GM12873 (cell line): ENCODE measurements at regions not wholly inside any gene's neighbourhood (a gene's known extent, or its start where the extent isn't known, plus 50 kb on each side); places are given as distances from the start of the nearest gene placed in this dataset.

Experiments used
- TF ChIP-seq, protein P1 (sequence below): IDR thresholded peaks from 2 replicates; pipeline ENCODE4 v1.5.1; 2012; ENCODE audit warnings: low read depth, mild to moderate bottlenecking, moderate library complexity, low read length, control low read depth; ENCODE audit not compliant: insufficient read depth; ENCODE audit errors: missing control alignments

DNA sequence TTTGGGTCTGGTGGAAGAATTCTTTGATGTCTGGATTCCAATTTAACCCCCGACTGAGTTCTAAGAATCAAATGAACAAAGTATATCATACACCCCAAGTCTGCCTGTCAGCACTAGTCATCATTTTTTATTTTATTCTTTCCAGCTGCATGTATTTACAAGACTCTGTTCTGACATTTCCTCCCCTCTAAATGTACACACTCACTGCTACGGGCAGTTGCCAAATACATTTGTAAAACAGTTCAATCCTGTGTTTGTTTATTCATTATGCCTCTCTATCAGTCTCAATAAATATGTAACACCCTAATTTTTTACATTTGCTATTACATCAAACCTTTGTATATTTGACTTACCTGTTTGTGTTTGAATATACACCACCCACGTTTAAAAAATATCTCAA, 422.3 kb upstream of the PSMD7 start:
- TF ChIP-seq, protein P1, sequence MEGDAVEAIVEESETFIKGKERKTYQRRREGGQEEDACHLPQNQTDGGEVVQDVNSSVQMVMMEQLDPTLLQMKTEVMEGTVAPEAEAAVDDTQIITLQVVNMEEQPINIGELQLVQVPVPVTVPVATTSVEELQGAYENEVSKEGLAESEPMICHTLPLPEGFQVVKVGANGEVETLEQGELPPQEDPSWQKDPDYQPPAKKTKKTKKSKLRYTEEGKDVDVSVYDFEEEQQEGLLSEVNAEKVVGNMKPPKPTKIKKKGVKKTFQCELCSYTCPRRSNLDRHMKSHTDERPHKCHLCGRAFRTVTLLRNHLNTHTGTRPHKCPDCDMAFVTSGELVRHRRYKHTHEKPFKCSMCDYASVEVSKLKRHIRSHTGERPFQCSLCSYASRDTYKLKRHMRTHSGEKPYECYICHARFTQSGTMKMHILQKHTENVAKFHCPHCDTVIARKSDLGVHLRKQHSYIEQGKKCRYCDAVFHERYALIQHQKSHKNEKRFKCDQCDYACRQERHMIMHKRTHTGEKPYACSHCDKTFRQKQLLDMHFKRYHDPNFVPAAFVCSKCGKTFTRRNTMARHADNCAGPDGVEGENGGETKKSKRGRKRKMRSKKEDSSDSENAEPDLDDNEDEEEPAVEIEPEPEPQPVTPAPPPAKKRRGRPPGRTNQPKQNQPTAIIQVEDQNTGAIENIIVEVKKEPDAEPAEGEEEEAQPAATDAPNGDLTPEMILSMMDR = no peak

DNA sequence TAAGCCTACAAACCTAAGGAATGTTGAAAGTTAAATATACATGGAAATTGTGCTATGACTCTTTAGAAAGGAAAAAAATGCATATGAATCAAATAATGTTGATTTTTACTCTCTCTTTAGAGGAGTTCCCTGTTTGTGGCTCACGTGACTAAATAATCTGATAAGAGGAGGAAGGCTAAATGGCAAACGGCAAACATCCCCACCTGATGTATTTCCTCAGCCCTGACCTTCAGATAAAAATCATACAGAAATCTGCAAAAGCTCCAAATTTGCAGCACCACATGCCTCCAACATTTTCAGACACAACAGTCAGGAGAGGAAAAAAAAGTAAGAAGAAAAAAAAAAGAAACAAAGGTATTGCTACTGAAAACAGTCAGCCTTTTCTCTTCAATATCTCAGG, 423.0 kb upstream of the PSMD7 start:
- TF ChIP-seq, protein P1 = no peak

DNA sequence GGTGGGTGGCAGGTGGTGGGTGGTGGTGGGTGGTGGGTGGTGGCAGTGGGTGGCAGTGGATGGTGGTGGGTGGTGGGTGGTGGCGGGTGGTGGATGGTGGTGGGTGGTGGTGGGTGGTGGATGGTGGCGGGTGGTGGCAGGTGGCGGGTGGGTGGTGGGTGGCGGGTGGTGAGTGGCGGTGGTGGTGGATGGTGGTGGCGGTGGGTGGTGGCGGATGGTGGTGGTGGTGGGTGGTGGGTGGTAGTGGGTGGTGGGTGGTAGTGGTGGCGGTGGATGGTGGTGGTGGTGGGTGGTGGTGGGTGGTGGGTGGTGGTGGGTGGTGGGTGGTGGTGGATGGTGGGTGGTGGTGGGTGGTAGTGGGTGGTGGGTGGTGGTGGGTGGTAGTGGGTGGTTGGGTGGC, 423.8 kb upstream of the PSMD7 start:
- TF ChIP-seq, protein P1 = no peak

DNA sequence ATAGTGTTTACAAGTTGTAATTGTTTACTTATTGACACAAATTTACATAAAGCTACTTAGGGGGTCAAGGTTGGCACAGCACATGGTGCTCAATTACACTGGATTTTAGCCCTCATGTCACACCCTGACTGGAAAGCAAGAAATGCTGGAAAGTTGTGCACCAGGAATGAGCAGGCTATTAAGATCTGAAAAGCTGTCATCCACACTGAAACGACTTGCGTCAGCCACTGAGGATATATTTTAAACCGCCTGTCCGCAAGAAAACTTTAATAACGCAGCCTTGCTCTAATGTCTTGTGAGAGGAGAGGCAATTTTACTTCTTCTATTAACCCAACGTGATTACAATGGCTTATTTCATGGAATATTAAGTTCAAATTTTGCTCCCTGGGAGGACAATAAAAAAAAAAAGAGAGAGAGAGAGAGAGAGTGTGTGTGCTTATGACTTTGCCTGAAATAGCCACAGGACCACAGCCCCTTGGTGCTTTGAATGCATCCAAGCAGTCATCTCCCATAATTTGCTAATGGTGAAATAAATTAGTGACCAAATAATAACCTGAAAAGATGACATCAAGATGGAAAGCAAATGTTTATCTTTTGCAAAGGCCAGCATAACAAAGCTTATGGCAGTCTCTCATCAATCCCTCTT, 425.4 kb upstream of the PSMD7 start:
- TF ChIP-seq, protein P1 = no peak

DNA sequence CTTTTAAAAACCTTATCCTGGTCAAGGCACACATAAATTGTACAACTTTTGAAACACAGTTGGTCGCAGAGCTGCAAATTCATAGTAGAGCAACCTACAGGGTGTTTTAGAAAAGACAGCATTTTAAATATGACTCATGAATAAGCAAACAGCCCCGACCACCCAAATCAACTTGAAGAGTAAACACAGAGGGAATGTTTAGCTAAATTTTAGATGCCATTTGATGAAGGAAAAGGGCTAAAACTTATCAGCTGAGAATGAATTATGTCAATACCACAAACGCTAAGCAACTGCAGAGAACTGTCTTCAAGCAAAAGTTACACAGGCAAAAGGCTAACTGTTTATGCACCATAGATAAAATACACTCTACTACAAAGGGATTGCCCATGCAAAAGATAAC, 427.5 kb upstream of the PSMD7 start:
- TF ChIP-seq, protein P1 = no peak

DNA sequence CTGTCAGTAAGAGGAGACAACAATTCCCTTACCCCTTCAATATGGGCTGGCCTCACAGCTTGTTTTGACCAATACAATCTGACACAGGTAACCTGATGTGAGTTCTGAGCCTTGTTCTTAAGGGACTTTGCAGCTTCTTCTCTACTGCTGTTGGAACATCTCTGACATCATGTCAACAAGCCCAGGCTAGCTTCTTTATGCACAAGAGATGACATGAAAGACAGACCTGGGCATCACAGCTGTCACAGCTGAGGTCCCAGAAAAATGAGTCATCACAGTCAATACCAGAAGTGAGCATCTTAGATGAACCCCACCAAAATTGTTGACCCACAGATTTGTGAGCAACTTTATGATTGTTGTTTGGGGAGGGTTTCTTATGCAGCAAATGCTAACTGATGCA, 431.7 kb upstream of the PSMD7 start:
- TF ChIP-seq, protein P1 = no peak

DNA sequence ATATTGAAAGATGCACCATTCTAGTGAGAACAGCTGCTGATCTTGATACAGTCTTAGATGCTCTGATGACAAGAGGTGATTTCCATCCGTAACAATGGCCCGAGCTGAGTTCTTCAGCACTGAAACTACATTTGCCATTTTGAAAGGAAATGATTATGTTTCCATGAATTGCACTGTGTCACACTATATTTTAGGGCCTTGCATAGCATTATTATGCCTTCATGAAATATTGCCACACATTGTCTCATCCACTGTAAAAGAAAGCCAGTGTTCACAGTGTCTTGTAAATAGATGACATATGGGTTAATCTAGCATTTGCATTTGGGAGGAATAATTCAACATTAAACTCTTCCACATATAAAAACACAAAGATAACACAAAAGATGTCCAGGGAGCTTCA, 438.3 kb upstream of the PSMD7 start:
- TF ChIP-seq, protein P1 = no peak
